B cell (primary cell): ENCODE measurements at regions not wholly inside any gene's neighbourhood (a gene's known extent, or its start where the extent isn't known, plus 50 kb on each side); places are given as distances from the start of the nearest gene placed in this dataset.

Experiments used
- ATAC-seq: fragments of 200-7000 bp; cut with Tn5 transposase; one replicate; pipeline ENCODE4 v1.10.0; 2021; ENCODE audit warnings: low read depth, mild to moderate bottlenecking, moderate number of reproducible peaks, moderate library complexity
- CTCF ChIA-PET: fragments of 350-600 bp; sonication (Branson Sonifier 250); formaldehyde crosslinking; loops from one replicate; lab custom pipeline; 2021; ENCODE audit warnings: antibody characterized with exemption, inconsistent platforms; lab: Charles Lee
- POLR2A ChIA-PET: fragments of 350-600 bp; sonication (Branson Sonifier 250); formaldehyde crosslinking; loops from one replicate; lab custom pipeline; 2021; ENCODE audit warnings: antibody characterized with exemption; lab: Charles Lee
- DNase-seq: peaks from one replicate; pipeline ENCODE4 v3.0.0; 2013
- H2AFZ ChIP-seq: 2 replicates; pipeline ENCODE4 v1.6.1; 2012; ENCODE audit warnings: mild to moderate bottlenecking, low read depth, low read length; ENCODE audit not compliant: insufficient read depth, poor library complexity, severe bottlenecking
- H3K27ac ChIP-seq, 2 donors: 1 replicate in 1 of 2; 2 replicates in 1 of 2; pipeline ENCODE4 v1.5.1; 2012 to 2013; ENCODE audit warnings: low read length in 2 of 2, mild to moderate bottlenecking in 2 of 2, moderate library complexity in 1 of 2
- H3K27me3 ChIP-seq, 4 experiments: fragments of 200-600 bp in 1 of 4; sonication (generic) in 1 of 4; replicated peaks in 1 of 4; 1 replicate in 2 of 4; 2 replicates in 2 of 4; pipeline versions ENCODE4 v1.6.1 to v1.7.0; 2013 to 2016; ENCODE audit warnings: low read length in 3 of 4, mild to moderate bottlenecking in 2 of 4, mixed read lengths in 1 of 4, moderate library complexity in 1 of 4; ENCODE audit not compliant: insufficient read depth in 4 of 4, control insufficient read depth in 3 of 4; ENCODE audit errors: control extremely low read depth in 1 of 4
- H3K36me3 ChIP-seq, 2 experiments: replicated peaks in 1 of 2; 1 replicate in 1 of 2; 2 replicates in 1 of 2; pipeline versions ENCODE4 v1.6.1 to v1.7.1; 2013; ENCODE audit warnings: low read length in 1 of 2; ENCODE audit not compliant: insufficient read depth in 2 of 2, control insufficient read depth in 1 of 2; ENCODE audit errors: control extremely low read depth in 1 of 2, extremely low read depth in 1 of 2
- H3K4me1 ChIP-seq, 2 donors: fragments of 200-600 bp in 1 of 2; sonication (generic) in 1 of 2; 1 replicate in 1 of 2; 2 replicates in 1 of 2; pipeline versions ENCODE4 v1.5.1 to v1.6.1; 2013 to 2017; ENCODE audit warnings: low read length in 2 of 2; ENCODE audit not compliant: control insufficient read depth in 2 of 2, insufficient read depth in 2 of 2
- H3K4me2 ChIP-seq: replicated peaks from 2 replicates; pipeline ENCODE3; 2012; ENCODE audit warnings: mild to moderate bottlenecking, low read depth, low read length; ENCODE audit not compliant: poor library complexity, severe bottlenecking
- H3K4me3 ChIP-seq, 5 experiments: fragments of 200-600 bp in 1 of 5; sonication (generic) in 1 of 5; 1 replicate in 3 of 5; 2 replicates in 2 of 5; pipeline versions ENCODE4 v1.5.1 to v1.7.0; 2011 to 2016; ENCODE audit warnings: low read length in 4 of 5, mild to moderate bottlenecking in 4 of 5, low read depth in 2 of 5, control low read depth in 1 of 5, moderate library complexity in 1 of 5; ENCODE audit not compliant: insufficient read depth in 1 of 5; ENCODE audit errors: control extremely low read depth in 1 of 5, extremely low read depth in 1 of 5
- H3K79me2 ChIP-seq: fragments of 200-600 bp; sonication (generic); one replicate; pipeline ENCODE4 v1.6.0; 2016; ENCODE audit warnings: low read length; ENCODE audit not compliant: control insufficient read depth, insufficient read depth
- H3K9ac ChIP-seq: fragments of 200-600 bp; sonication (generic); 2 replicates; pipeline ENCODE4 v1.6.1; 2017; ENCODE audit warnings: mild to moderate bottlenecking, low read length, moderate library complexity
- H3K9me3 ChIP-seq, 3 donors: one replicate each; pipeline versions ENCODE4 v1.6.1 to v1.7.1; 2013; ENCODE audit warnings: low read length in 2 of 3; ENCODE audit not compliant: control insufficient read depth in 2 of 3, insufficient read depth in 1 of 3; ENCODE audit errors: control extremely low read depth in 1 of 3
- H4K20me1 ChIP-seq: 2 replicates; pipeline ENCODE4 v1.6.0; 2012; ENCODE audit warnings: mild to moderate bottlenecking, low read length; ENCODE audit not compliant: insufficient read depth, control insufficient read depth, poor library complexity, severe bottlenecking
- H3K27ac Mint-ChIP-seq: one replicate; pipeline ENCODE4 v1.8.0; 2021; ENCODE audit warnings: mixed read lengths
- H3K27me3 Mint-ChIP-seq: one replicate; pipeline ENCODE4 v1.8.0; 2021; ENCODE audit warnings: mixed read lengths
- H3K4me1 Mint-ChIP-seq: one replicate; pipeline ENCODE4 v1.8.0; 2021; ENCODE audit warnings: mixed read lengths
- H3K4me3 Mint-ChIP-seq: one replicate; pipeline ENCODE4 v1.8.0; 2021; ENCODE audit warnings: mixed read lengths
- H3K9me3 Mint-ChIP-seq: one replicate; pipeline ENCODE4 v1.8.0; 2022; ENCODE audit warnings: mixed read lengths; ENCODE audit not compliant: insufficient read depth
- CTCF ChIP-seq: fragments of 200-600 bp; IDR thresholded peaks from one replicate; pipeline ENCODE4 v1.8.0; 2022; ENCODE audit warnings: antibody characterized with exemption, mild to moderate bottlenecking
- EZH2 ChIP-seq: IDR thresholded peaks from 2 replicates; pipeline ENCODE4 v1.6.1; 2012; ENCODE audit warnings: borderline replicate concordance, low read depth, mild to moderate bottlenecking, moderate library complexity, low read length; ENCODE audit not compliant: insufficient read depth, poor library complexity, severe bottlenecking
- WGBS: methylation state at CpG from one replicate; pipeline ENCODE4 v1.1.5; 2013; ENCODE audit warnings: missing lambda C conversion rate; ENCODE audit not compliant: insufficient coverage; 5-methylcytosine and 5-hydroxymethylcytosine counted together
- intact Hi-C: fragments of 100-400 bp; cut with micrococcal nuclease; formaldehyde crosslinking; loops from one replicate; pipeline ENCODE4 v1.10.0; 2022

- WGBS, result no CpG with 5 or more reads among the region's 1 CpG
- Mint-ChIP-seq H3K9me3 (peaks cover 6% of the 10 kb centered on the region), H3K27me3 (no peaks in the 10 kb centered on the region), H3K4me3 (no peak overlapping the region), H3K27ac (no peak overlapping the region), H3K4me1 (no peaks in the 10 kb centered on the region)
- H3K4me2 ChIP-seq, result no peak overlapping the region
- POLR2A ChIA-PET, result no interaction called here
- CTCF ChIA-PET, result no interaction called here
- no peaks in the 10 kb centered on the region for H3K4me1 ChIP-seq
- H3K9ac ChIP-seq, result no peak overlapping the region
- no peaks in the 10 kb centered on the region for H3K27me3 ChIP-seq
- ATAC-seq, result no peak
- TF ChIP-seq CTCF, result no peak
- no peak for TF ChIP-seq EZH2
- H3K27ac ChIP-seq, result no peak overlapping the region
- no peaks in the 10 kb centered on the region for H3K36me3 ChIP-seq
- no peak for DNase-seq
- intact Hi-C loops, result no loop called here
- no peaks in the 10 kb centered on the region for H4K20me1 ChIP-seq
- H2AFZ ChIP-seq, result no peak overlapping the region
- no peaks in the 10 kb centered on the region for H3K79me2 ChIP-seq
- H3K4me3 ChIP-seq, result no peak overlapping the region
- H3K9me3 ChIP-seq, result no peaks in the 10 kb centered on the region
These were observed 471.4 kb upstream of the NAALADL2 start for GRCh38 chr3:174387736-174388135.

- Mint-ChIP-seq H3K9me3 (peaks cover under 1% of the 10 kb centered on the region), H3K27ac (no peak overlapping the region), H3K27me3 (no peaks in the 10 kb centered on the region), H3K4me3 (no peak overlapping the region), H3K4me1 (no peaks in the 10 kb centered on the region)
- no peak overlapping the region for H3K4me2 ChIP-seq
- TF ChIP-seq EZH2 (no peak), CTCF (no peak)
- no peak overlapping the region for H2AFZ ChIP-seq
- no peaks in the 10 kb centered on the region for H3K79me2 ChIP-seq
- no peak for ATAC-seq
- H3K9ac ChIP-seq, result no peak overlapping the region
- H3K4me3 ChIP-seq, result no peak overlapping the region
- H3K4me1 ChIP-seq, result no peaks in the 10 kb centered on the region
- H4K20me1 ChIP-seq, result no peaks in the 10 kb centered on the region
- DNase-seq, result no peak
- ChIA-PET POLR2A (no interaction called here), CTCF (no interaction called here)
- no peaks in the 10 kb centered on the region for H3K9me3 ChIP-seq
- no peaks in the 10 kb centered on the region for H3K36me3 ChIP-seq
- no peaks in the 10 kb centered on the region for H3K27me3 ChIP-seq
- intact Hi-C loops, result no loop called here
- no peak overlapping the region for H3K27ac ChIP-seq
These were observed 461.3 kb upstream of the NAALADL2 start for GRCh38 chr3:174397848-174398247.
